Prostate gland (tissue), 2 donors: ENCODE measurements at regions not wholly inside any gene's neighbourhood (a gene's known extent, or its start where the extent isn't known, plus 50 kb on each side); places are given as distances from the start of the nearest gene placed in this dataset.

Source experiments
- CTCF ChIP-seq, 4 experiments: fragments of 200-600 bp in 2 of 4; fragments of 450-650 bp in 2 of 4; sonication (generic) in 2 of 4; IDR thresholded peaks; 1 replicate in 3 of 4; 2 replicates in 1 of 4; pipeline ENCODE4 v1.5.1; 2016 to 2019; ENCODE audit warnings: antibody characterized with exemption in 4 of 4, mild to moderate bottlenecking in 2 of 4, moderate library complexity in 2 of 4
- POLR2AphosphoS5 ChIP-seq: sonication (generic); formaldehyde crosslinking; IDR thresholded peaks from one replicate; pipeline ENCODE4 v1.6.1; 2017; ENCODE audit warnings: antibody characterized with exemption

- TF ChIP-seq POLR2AphosphoS5 (no peak), CTCF (IDR thresholded peaks at IDR 0.05) (no peak)
Measured at GRCh38 chr1:30636621-30637020, 86.8 kb downstream of the MATN1 start.
